ENCODE measurements at regions not wholly inside any gene's neighbourhood (a gene's known extent, or its start where the extent isn't known, plus 50 kb on each side); places are given as distances from the start of the nearest gene placed in this dataset.

- no peak for TF ChIP-seq EZH2 (IDR thresholded peaks at IDR 0.05; ENCODE audit: insufficient read depth, low read length)
- TF ChIP-seq CTCF (IDR thresholded peaks at IDR 0.05; ENCODE audit: insufficient read depth, low read depth, low read length), result no peak
Observed at GRCh38 chr11:49424136-49424535, 215.7 kb upstream of the FOLH1 start.
